ENCODE measurements at regions not wholly inside any gene's neighbourhood (a gene's known extent, or its start where the extent isn't known, plus 50 kb on each side); places are given as distances from the start of the nearest gene placed in this dataset.

DNA sequence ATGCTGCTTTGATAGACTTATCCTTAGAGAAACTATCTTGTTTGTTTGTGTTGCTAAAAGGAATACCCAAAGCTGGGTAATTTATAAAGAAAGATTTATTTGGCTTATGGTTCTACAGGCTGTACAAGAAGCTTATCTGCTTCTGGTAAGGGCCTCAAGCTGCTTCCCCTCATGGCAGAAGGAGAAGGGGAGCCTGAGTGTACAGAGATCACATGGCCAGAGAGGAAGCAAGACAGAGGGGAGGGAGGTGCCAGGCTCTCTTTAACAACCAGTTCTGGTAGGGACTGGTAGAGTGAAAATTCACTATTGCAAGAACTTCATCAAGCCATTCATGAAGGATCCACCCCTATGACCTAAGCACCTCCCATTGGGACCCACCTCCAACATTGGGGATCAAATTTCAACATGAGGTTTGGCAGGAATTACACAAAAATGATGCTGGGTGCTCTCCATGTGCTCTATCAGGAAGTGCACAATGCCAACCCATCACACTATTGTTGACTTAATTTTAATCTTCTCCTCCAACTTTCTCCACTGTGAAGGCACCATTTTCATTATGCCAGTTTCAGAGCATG, 115.1 kb upstream of the SHB start:
- no peak overlapping the region for H3K27ac ChIP-seq (replicated peaks in 1 of 4)
- no peaks in the 10 kb centered on the region for H3K9me3 ChIP-seq
- H3K4me3 ChIP-seq: no peak overlapping the region
- intact Hi-C loops (cut with DNase I): no loop called here
- no peaks in the 10 kb centered on the region for H3K4me1 ChIP-seq
- H3K27me3 ChIP-seq: no peaks in the 10 kb centered on the region
- DNase-seq (ENCODE audit: extremely low spot score): no peak
- H3K36me3 ChIP-seq: no peaks in the 10 kb centered on the region
- TF ChIP-seq, protein P1, sequence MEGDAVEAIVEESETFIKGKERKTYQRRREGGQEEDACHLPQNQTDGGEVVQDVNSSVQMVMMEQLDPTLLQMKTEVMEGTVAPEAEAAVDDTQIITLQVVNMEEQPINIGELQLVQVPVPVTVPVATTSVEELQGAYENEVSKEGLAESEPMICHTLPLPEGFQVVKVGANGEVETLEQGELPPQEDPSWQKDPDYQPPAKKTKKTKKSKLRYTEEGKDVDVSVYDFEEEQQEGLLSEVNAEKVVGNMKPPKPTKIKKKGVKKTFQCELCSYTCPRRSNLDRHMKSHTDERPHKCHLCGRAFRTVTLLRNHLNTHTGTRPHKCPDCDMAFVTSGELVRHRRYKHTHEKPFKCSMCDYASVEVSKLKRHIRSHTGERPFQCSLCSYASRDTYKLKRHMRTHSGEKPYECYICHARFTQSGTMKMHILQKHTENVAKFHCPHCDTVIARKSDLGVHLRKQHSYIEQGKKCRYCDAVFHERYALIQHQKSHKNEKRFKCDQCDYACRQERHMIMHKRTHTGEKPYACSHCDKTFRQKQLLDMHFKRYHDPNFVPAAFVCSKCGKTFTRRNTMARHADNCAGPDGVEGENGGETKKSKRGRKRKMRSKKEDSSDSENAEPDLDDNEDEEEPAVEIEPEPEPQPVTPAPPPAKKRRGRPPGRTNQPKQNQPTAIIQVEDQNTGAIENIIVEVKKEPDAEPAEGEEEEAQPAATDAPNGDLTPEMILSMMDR (IDR thresholded peaks at IDR 0.05): no peak
- TF ChIP-seq POLR2AphosphoS5 (IDR thresholded peaks at IDR 0.05) (no peak), POLR2A (IDR thresholded peaks at IDR 0.05; ENCODE audit: low read depth) (no peak), EP300 (IDR thresholded peaks at IDR 0.05) (no peak)

DNA sequence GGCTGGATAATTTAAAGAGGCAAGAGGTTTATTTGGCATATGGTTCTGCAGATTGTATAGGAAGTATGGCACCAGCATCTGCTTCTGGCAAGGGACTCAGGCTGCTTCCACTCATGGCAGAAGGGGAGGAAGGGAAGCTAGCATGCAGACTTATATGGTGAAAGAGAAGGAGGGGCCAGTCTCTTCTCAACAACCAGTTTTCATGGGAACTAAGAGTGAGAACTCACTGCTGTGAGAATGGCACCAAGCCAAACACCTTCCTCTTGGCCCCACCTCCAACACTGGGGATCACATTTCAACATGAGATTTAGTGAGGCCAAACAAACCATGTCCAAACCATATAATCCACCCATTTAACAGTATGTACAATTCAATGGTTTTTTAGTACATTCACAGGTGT, 113.3 kb upstream of the SHB start:
- H3K9me3 ChIP-seq: no peaks in the 10 kb centered on the region
- H3K4me1 ChIP-seq: no peaks in the 10 kb centered on the region
- no peaks in the 10 kb centered on the region for H3K27me3 ChIP-seq
- no peaks in the 10 kb centered on the region for H3K36me3 ChIP-seq
- no peak for TF ChIP-seq POLR2A (IDR thresholded peaks at IDR 0.05; ENCODE audit: low read depth)
- TF ChIP-seq, protein P1 (IDR thresholded peaks at IDR 0.05): no peak
- no peak for TF ChIP-seq POLR2AphosphoS5 (IDR thresholded peaks at IDR 0.05)
- TF ChIP-seq EP300 (IDR thresholded peaks at IDR 0.05): no peak
- no peak for DNase-seq (ENCODE audit: extremely low spot score)
- H3K27ac ChIP-seq (replicated peaks in 1 of 4): no peak overlapping the region
- no peak overlapping the region for H3K4me3 ChIP-seq
- intact Hi-C loops (cut with DNase I): no loop called here

DNA sequence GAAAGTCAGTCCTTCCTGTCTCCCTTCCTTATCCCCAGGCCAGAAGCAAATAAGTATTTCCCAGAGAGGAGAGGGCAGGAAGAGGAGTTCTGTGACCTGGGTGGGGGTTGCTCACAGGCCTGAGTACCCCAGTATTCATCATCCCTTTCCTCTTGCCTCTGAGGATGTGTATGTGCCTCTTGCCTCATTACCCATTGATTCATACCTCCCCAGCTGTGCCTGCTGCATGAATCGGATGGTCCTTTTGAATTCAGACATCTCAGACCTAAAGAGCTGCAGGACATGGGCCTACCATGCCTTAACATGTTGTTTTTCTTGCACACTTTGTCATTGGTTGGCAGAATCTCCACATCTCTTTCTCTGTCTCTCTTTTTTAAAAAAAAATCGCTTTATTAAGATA, 112.8 kb upstream of the SHB start:
- WGBS: 88% methylated on average over 2 of the region's 2 CpGs
- Histone ChIP-seq H3K4me1 (no peaks in the 10 kb centered on the region), H3K27ac (replicated peaks in 1 of 4) (no peak overlapping the region), H3K27me3 (no peaks in the 10 kb centered on the region), H3K9me3 (no peaks in the 10 kb centered on the region), H3K4me3 (no peak overlapping the region), H3K36me3 (no peaks in the 10 kb centered on the region)
- no peak for DNase-seq (ENCODE audit: extremely low spot score)
- TF ChIP-seq POLR2AphosphoS5 (IDR thresholded peaks at IDR 0.05): no peak
- TF ChIP-seq, protein P1 (IDR thresholded peaks at IDR 0.05): no peak
- no peak for TF ChIP-seq EP300 (IDR thresholded peaks at IDR 0.05)
- TF ChIP-seq POLR2A (IDR thresholded peaks at IDR 0.05; ENCODE audit: low read depth): no peak
- intact Hi-C loops (cut with DNase I): no loop called here

DNA sequence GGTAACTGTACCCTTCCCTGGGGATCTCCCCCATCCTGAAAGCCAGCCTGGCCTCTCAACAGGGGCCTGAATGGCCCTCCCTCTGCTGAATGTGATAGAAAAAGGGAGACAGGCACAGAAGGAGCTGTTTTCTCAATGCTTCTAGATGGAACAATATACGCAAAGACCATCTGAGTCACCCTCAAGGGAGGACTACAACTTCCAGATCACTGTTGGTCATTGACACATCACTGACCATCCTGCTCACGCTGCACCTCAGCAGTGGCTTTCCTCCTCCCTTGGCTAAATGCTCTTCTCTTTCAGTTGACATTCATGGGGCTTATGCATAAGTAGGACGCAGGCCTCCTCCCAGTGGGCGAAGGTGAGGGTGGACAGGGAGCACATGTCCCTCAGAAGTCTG, 112.2 kb upstream of the SHB start:
- intact Hi-C loops (cut with DNase I): no loop called here
- WGBS: 92% methylated on average over 4 of the region's 4 CpGs
- DNase-seq (ENCODE audit: extremely low spot score): no peak

More for the DNA sequence above, 112.2 kb upstream of the SHB start:
- Histone ChIP-seq H3K27ac (replicated peaks in 1 of 4) (no peak overlapping the region), H3K4me1 (no peaks in the 10 kb centered on the region), H3K27me3 (no peaks in the 10 kb centered on the region), H3K36me3 (no peaks in the 10 kb centered on the region), H3K9me3 (no peaks in the 10 kb centered on the region), H3K4me3 (no peak overlapping the region)
- TF ChIP-seq EP300 (IDR thresholded peaks at IDR 0.05) (no peak), POLR2AphosphoS5 (IDR thresholded peaks at IDR 0.05) (no peak), POLR2A (IDR thresholded peaks at IDR 0.05; ENCODE audit: low read depth) (no peak)
- TF ChIP-seq, protein P1 (IDR thresholded peaks at IDR 0.05): no peak
